PC-9 (cell line): ENCODE measurements at regions not wholly inside any gene's neighbourhood (a gene's known extent, or its start where the extent isn't known, plus 50 kb on each side); places are given as distances from the start of the nearest gene placed in this dataset.

ENCODE experiments used
- BruUV-seq: library from RNA; stranded (reverse); fragments of 400-500 nt; replicated peaks from 2 replicates; lab custom pipeline; 2021; lab: Mats Ljungman, UMichigan
- CTCF ChIA-PET: fragments of 300-600 bp; sonication (Branson Sonifier 250); formaldehyde crosslinking; loops from one replicate; lab custom pipeline; 2022; ENCODE audit warnings: antibody characterized with exemption; lab: Charles Lee
- POLR2A ChIA-PET: fragments of 300-600 bp; sonication (Branson Sonifier 250); formaldehyde crosslinking; loops from one replicate; lab custom pipeline; 2022; ENCODE audit warnings: antibody characterized with exemption; ENCODE audit not compliant: unreplicated experiment; lab: Charles Lee
- DNase-seq, 2 experiments: peaks; one replicate each; pipeline versions ENCODE4 v3.0.0 to v3.0.0-alpha.2; 2015 to 2022; ENCODE audit warnings: mixed read lengths in 1 of 2
- H2AFZ ChIP-seq: fragments of 200-600 bp; sonication (generic); 2 replicates; pipeline ENCODE4 v1.8.1; 2017; ENCODE audit warnings: antibody characterized with exemption
- H3F3A ChIP-seq: fragments of 200-600 bp; sonication (generic); 2 replicates; pipeline ENCODE4 v1.8.1; 2017; ENCODE audit warnings: antibody characterized with exemption, mild to moderate bottlenecking, low read depth; ENCODE audit not compliant: insufficient read depth
- H3K27ac ChIP-seq: fragments of 200-600 bp; sonication (generic); 2 replicates; pipeline ENCODE4 v1.6.1; 2016; ENCODE audit warnings: mixed run types
- H3K27me3 ChIP-seq: fragments of 200-600 bp; sonication (generic); 2 replicates; pipeline ENCODE4 v1.6.1; 2016; ENCODE audit warnings: low read depth, mixed run types; ENCODE audit not compliant: insufficient read depth
- H3K36me3 ChIP-seq: fragments of 200-600 bp; sonication (generic); 2 replicates; pipeline ENCODE4 v1.6.1; 2016; ENCODE audit warnings: low read depth, mixed run types
- H3K4me1 ChIP-seq: fragments of 200-600 bp; sonication (generic); replicated peaks from 2 replicates; pipeline ENCODE4 v1.6.1; 2016; ENCODE audit warnings: mixed run types; ENCODE audit not compliant: insufficient read depth
- H3K4me2 ChIP-seq: fragments of 200-600 bp; sonication (generic); 2 replicates; pipeline ENCODE4 v1.6.1; 2017; ENCODE audit warnings: mixed run types
- H3K4me3 ChIP-seq: fragments of 200-600 bp; sonication (generic); 2 replicates; pipeline ENCODE4 v1.6.1; 2016; ENCODE audit warnings: mixed run types
- H3K79me2 ChIP-seq: fragments of 200-600 bp; sonication (generic); 2 replicates; pipeline ENCODE4 v1.6.1; 2017; ENCODE audit warnings: low read depth, mixed run types
- H3K9me2 ChIP-seq: fragments of 200-600 bp; sonication (generic); 2 replicates; pipeline ENCODE4 v1.8.1; 2017; ENCODE audit warnings: mild to moderate bottlenecking; ENCODE audit not compliant: insufficient read depth
- H3K9me3 ChIP-seq: fragments of 200-600 bp; sonication (generic); 2 replicates; pipeline ENCODE4 v1.8.1; 2016; ENCODE audit warnings: low read depth; ENCODE audit not compliant: insufficient read depth
- H4K20me1 ChIP-seq: fragments of 200-600 bp; sonication (generic); 2 replicates; pipeline ENCODE4 v1.8.1; 2017; ENCODE audit not compliant: insufficient read depth
- EZH2 ChIP-seq: fragments of 200-600 bp; sonication (generic); IDR thresholded peaks from 2 replicates; pipeline ENCODE4 v1.8.0; 2017; ENCODE audit warnings: antibody characterized with exemption, low read depth
- intact Hi-C: fragments of 100-400 bp; cut with micrococcal nuclease; formaldehyde crosslinking; loops from one replicate; pipeline ENCODE4 v1.10.0; 2022; ENCODE audit not compliant: unreplicated experiment
- TF ChIP-seq, protein P1 (sequence below): fragments of 200-600 bp; sonication (generic); conservative IDR thresholded peaks from 2 replicates; pipeline ENCODE4 v1.6.1; 2017; ENCODE audit warnings: mixed run types, antibody characterized with exemption, mild to moderate bottlenecking, moderate library complexity

DNA sequence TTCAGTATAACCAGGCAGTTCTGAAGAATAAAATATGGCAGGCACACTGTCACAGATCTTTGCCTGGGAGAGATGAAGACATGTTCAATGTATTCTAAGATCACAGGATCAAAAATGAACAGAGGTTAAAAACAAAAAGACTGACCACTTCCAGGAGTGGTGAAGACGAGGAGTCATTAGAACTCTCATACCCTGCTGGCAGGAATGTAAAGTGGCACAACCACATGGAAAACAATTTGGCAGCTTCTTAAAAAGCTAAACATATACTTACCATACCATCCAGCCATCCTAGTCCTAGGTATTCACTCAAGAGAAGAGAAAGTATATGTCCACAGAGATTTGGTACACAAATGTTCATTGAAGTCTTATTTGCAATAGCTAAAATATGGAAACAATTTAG is 406.3 kb downstream of the NPIPA8 start:
- ChIA-PET CTCF (no interaction called here), POLR2A (no interaction called here)
- no peaks in the 10 kb centered on the region for H3K27me3 ChIP-seq
- no peak for DNase-seq
- H3K9me3 ChIP-seq, result no peaks in the 10 kb centered on the region
- no peaks in the 10 kb centered on the region for H3K79me2 ChIP-seq
- BruUV-seq, result no TSS peak
- no peak overlapping the region for H2AFZ ChIP-seq
- H3K4me1 ChIP-seq, result no peaks in the 10 kb centered on the region
- H4K20me1 ChIP-seq, result no peaks in the 10 kb centered on the region
- H3K9me2 ChIP-seq, result no peaks in the 10 kb centered on the region
- no peak overlapping the region for H3K27ac ChIP-seq
- TF ChIP-seq, protein P1, sequence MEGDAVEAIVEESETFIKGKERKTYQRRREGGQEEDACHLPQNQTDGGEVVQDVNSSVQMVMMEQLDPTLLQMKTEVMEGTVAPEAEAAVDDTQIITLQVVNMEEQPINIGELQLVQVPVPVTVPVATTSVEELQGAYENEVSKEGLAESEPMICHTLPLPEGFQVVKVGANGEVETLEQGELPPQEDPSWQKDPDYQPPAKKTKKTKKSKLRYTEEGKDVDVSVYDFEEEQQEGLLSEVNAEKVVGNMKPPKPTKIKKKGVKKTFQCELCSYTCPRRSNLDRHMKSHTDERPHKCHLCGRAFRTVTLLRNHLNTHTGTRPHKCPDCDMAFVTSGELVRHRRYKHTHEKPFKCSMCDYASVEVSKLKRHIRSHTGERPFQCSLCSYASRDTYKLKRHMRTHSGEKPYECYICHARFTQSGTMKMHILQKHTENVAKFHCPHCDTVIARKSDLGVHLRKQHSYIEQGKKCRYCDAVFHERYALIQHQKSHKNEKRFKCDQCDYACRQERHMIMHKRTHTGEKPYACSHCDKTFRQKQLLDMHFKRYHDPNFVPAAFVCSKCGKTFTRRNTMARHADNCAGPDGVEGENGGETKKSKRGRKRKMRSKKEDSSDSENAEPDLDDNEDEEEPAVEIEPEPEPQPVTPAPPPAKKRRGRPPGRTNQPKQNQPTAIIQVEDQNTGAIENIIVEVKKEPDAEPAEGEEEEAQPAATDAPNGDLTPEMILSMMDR, result no peak
- no peak for TF ChIP-seq EZH2
- H3K36me3 ChIP-seq, result no peaks in the 10 kb centered on the region
- no peaks in the 10 kb centered on the region for H3F3A ChIP-seq
- no peak overlapping the region for H3K4me3 ChIP-seq
- intact Hi-C loops, result no loop called here
- H3K4me2 ChIP-seq, result no peak overlapping the region

- H3K36me3 ChIP-seq, result no peaks in the 10 kb centered on the region
- no TSS peak for BruUV-seq
- CTCF ChIA-PET, result no interaction called here
Measured at GRCh38 chr16:17926866-17927399, 409.6 kb downstream of the NPIPA8 start.

DNA sequence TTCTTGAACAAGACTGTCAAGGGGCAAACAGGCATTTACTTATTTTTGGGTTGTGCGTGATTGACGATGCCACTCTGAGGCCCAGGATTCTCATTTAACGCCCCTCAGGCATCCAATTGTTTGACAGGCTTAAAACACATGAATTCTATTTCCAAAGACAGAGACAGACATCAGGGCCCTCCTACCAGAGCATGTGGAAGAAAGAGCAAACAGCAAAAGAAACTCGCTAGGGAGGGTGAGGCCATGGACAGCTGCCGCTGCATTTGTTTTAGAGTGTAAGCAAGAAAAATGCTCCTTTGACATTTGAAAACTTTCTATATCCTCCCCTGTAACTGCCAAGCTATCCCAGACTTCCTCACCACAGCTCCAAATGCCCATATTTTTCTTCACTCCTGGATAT is 410.1 kb downstream of the NPIPA8 start:
- H3K4me2 ChIP-seq, result no peak overlapping the region
- intact Hi-C loops, result no loop called here
- no peaks in the 10 kb centered on the region for H3K27me3 ChIP-seq
- no peak for DNase-seq
- H2AFZ ChIP-seq, result no peak overlapping the region
- no peaks in the 10 kb centered on the region for H3K9me2 ChIP-seq
- no TSS peak for BruUV-seq
- no peaks in the 10 kb centered on the region for H3K36me3 ChIP-seq
- no peaks in the 10 kb centered on the region for H4K20me1 ChIP-seq
- ChIA-PET CTCF (no interaction called here), POLR2A (no interaction called here)
- TF ChIP-seq, protein P1, result no peak
- TF ChIP-seq EZH2, result no peak
- H3F3A ChIP-seq, result no peaks in the 10 kb centered on the region
- H3K4me1 ChIP-seq, result no peaks in the 10 kb centered on the region
- no peaks in the 10 kb centered on the region for H3K79me2 ChIP-seq
- H3K9me3 ChIP-seq, result no peaks in the 10 kb centered on the region
- H3K4me3 ChIP-seq, result no peak overlapping the region
- no peak overlapping the region for H3K27ac ChIP-seq

More at GRCh38 chr16:17926866-17927399, 409.6 kb downstream of the NPIPA8 start:
- no peak for DNase-seq
- intact Hi-C loops, result no loop called here
- Histone ChIP-seq H3K79me2 (no peaks in the 10 kb centered on the region), H3K9me3 (no peaks in the 10 kb centered on the region), H3K4me2 (no peak overlapping the region), H3F3A (no peaks in the 10 kb centered on the region), H4K20me1 (no peaks in the 10 kb centered on the region), H2AFZ (no peak overlapping the region), H3K4me1 (no peaks in the 10 kb centered on the region), H3K4me3 (no peak overlapping the region), H3K9me2 (no peaks in the 10 kb centered on the region), H3K27ac (no peak overlapping the region), H3K27me3 (no peaks in the 10 kb centered on the region)
- POLR2A ChIA-PET, result no interaction called here
- no peak for TF ChIP-seq EZH2
- TF ChIP-seq, protein P1, result no peak
